H1 (cell line): ENCODE measurements at regions not wholly inside any gene's neighbourhood (a gene's known extent, or its start where the extent isn't known, plus 50 kb on each side); places are given as distances from the start of the nearest gene placed in this dataset.

ENCODE experiments used
- ASH2L ChIP-seq: fragments of 200-600, 300-600 bp; sonication (generic); IDR thresholded peaks from one replicate; pipeline ENCODE4 v1.7.1; 2017; ENCODE audit warnings: low read length
- TF ChIP-seq, protein P1 (sequence below): IDR thresholded peaks from 2 replicates; pipeline ENCODE4 v1.6.1; 2011; ENCODE audit warnings: low read length, improper control_type of control experiment

GRCh38 chr13:72506706-72507105 is 220.7 kb downstream of the MZT1 start (continued):
- TF ChIP-seq ASH2L, result no peak
- TF ChIP-seq, protein P1, sequence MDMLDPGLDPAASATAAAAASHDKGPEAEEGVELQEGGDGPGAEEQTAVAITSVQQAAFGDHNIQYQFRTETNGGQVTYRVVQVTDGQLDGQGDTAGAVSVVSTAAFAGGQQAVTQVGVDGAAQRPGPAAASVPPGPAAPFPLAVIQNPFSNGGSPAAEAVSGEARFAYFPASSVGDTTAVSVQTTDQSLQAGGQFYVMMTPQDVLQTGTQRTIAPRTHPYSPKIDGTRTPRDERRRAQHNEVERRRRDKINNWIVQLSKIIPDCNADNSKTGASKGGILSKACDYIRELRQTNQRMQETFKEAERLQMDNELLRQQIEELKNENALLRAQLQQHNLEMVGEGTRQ, result no peak
